ENCODE measurements at regions not wholly inside any gene's neighbourhood (a gene's known extent, or its start where the extent isn't known, plus 50 kb on each side); places are given as distances from the start of the nearest gene placed in this dataset.

GRCh38 chr2:222037211-222037610 is 261.6 kb downstream of the PAX3 start:
- Mint-ChIP-seq H3K27ac (ENCODE audit: unreplicated experiment) (no peak overlapping the region), H3K9me3 (ENCODE audit: unreplicated experiment) (no peaks in the 10 kb centered on the region), H3K4me3 (ENCODE audit: unreplicated experiment) (no peak overlapping the region), H3K27me3 (ENCODE audit: unreplicated experiment) (peaks cover 2% of the 10 kb centered on the region), H3K4me1 (ENCODE audit: low read depth, unreplicated experiment) (no peaks in the 10 kb centered on the region), H3K36me3 (ENCODE audit: unreplicated experiment) (no peaks in the 10 kb centered on the region)
- no peak for DNase-seq
- TF ChIP-seq CTCF (IDR thresholded peaks at IDR 0.05; ENCODE audit: partially characterized antibody, unreplicated experiment) = no peak

GRCh38 chr2:222034058-222034457 is 264.7 kb downstream of the PAX3 start:
- Mint-ChIP-seq H3K36me3 (ENCODE audit: unreplicated experiment) (no peaks in the 10 kb centered on the region), H3K27ac (ENCODE audit: unreplicated experiment) (no peak overlapping the region)
- TF ChIP-seq CTCF (IDR thresholded peaks at IDR 0.05; ENCODE audit: partially characterized antibody, unreplicated experiment) = no peak

GRCh38 chr2:222033541-222033940 is 265.3 kb downstream of the PAX3 start:
- Mint-ChIP-seq H3K27me3 (ENCODE audit: unreplicated experiment) (peaks cover 5% of the 10 kb centered on the region), H3K36me3 (ENCODE audit: unreplicated experiment) (no peaks in the 10 kb centered on the region), H3K9me3 (ENCODE audit: unreplicated experiment) (no peaks in the 10 kb centered on the region), H3K4me3 (ENCODE audit: unreplicated experiment) (no peak overlapping the region), H3K4me1 (ENCODE audit: low read depth, unreplicated experiment) (no peaks in the 10 kb centered on the region), H3K27ac (ENCODE audit: unreplicated experiment) (no peak overlapping the region)
- no peak for DNase-seq
- no peak for TF ChIP-seq CTCF (IDR thresholded peaks at IDR 0.05; ENCODE audit: partially characterized antibody, unreplicated experiment)

More at GRCh38 chr2:222034058-222034457, 264.7 kb downstream of the PAX3 start:
- no peak for DNase-seq
- H3K27me3 Mint-ChIP-seq (ENCODE audit: unreplicated experiment) = peaks cover 4% of the 10 kb centered on the region
- H3K4me3 Mint-ChIP-seq (ENCODE audit: unreplicated experiment) = no peak overlapping the region
- H3K9me3 Mint-ChIP-seq (ENCODE audit: unreplicated experiment) = no peaks in the 10 kb centered on the region
- no peaks in the 10 kb centered on the region for H3K4me1 Mint-ChIP-seq (ENCODE audit: low read depth, unreplicated experiment)

GRCh38 chr2:222025881-222026271 is 272.9 kb downstream of the PAX3 start:
- Mint-ChIP-seq H3K4me3 (ENCODE audit: unreplicated experiment) (no peak overlapping the region), H3K27me3 (ENCODE audit: unreplicated experiment) (peaks cover 7% of the 10 kb centered on the region), H3K9me3 (ENCODE audit: unreplicated experiment) (no peaks in the 10 kb centered on the region), H3K4me1 (ENCODE audit: low read depth, unreplicated experiment) (peaks cover 7% of the 10 kb centered on the region), H3K36me3 (ENCODE audit: unreplicated experiment) (no peaks in the 10 kb centered on the region), H3K27ac (ENCODE audit: unreplicated experiment) (no peak overlapping the region)
- DNase-seq = no peak
- no peak for TF ChIP-seq CTCF (IDR thresholded peaks at IDR 0.05; ENCODE audit: partially characterized antibody, unreplicated experiment)

GRCh38 chr2:222024932-222025880 is 273.6 kb downstream of the PAX3 start:
- TF ChIP-seq CTCF (IDR thresholded peaks at IDR 0.05; ENCODE audit: partially characterized antibody, unreplicated experiment) = peak; percentile 38
- Mint-ChIP-seq H3K27ac (ENCODE audit: unreplicated experiment) (no peak overlapping the region), H3K4me1 (ENCODE audit: low read depth, unreplicated experiment) (peaks cover 7% of the 10 kb centered on the region), H3K36me3 (ENCODE audit: unreplicated experiment) (no peaks in the 10 kb centered on the region), H3K27me3 (ENCODE audit: unreplicated experiment) (peaks cover 7% of the 10 kb centered on the region), H3K9me3 (ENCODE audit: unreplicated experiment) (no peaks in the 10 kb centered on the region), H3K4me3 (ENCODE audit: unreplicated experiment) (no peak overlapping the region)
- DNase-seq = no peak

Measured in glutamatergic neuron (in vitro differentiated cells).